NB4 (cell line): ENCODE measurements at regions not wholly inside any gene's neighbourhood (a gene's known extent, or its start where the extent isn't known, plus 50 kb on each side); places are given as distances from the start of the nearest gene placed in this dataset.

Experiments
- CTCF ChIP-seq: IDR thresholded peaks from one replicate; pipeline ENCODE4 v1.5.1; 2012; ENCODE audit warnings: low read depth, low read length
- POLR2A ChIP-seq: IDR thresholded peaks from 2 replicates; pipeline ENCODE4 v1.6.1; 2011; ENCODE audit warnings: mild to moderate bottlenecking; ENCODE audit not compliant: insufficient read length; ENCODE audit errors: extremely low read depth

DNA sequence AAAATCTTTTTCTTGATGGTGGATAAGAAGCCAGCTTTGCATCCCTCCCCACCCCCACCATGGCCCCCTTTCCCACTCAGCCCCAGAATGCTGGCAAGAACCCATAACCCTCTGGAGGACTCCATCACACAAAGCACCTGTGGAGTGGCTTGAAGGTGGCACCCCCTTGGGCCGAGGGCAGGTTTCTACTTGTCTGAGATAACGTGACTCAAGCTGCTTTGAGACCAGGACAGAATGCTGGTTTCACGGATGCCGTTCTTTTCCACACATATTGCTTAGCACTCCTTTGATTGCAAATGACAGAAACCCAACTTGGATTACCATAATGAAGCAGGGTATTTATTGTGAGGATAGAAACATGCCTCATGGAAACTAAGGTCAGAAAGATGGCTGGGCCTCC lies 82.2 kb downstream of the LACC1 start:
- no peak for TF ChIP-seq CTCF
- no peak for TF ChIP-seq POLR2A
